IMR-90 (cell line): ENCODE measurements at regions not wholly inside any gene's neighbourhood (a gene's known extent, or its start where the extent isn't known, plus 50 kb on each side); places are given as distances from the start of the nearest gene placed in this dataset.

Source experiments
- ATAC-seq: fragments of 200-7000 bp; cut with Tn5 transposase; 2 replicates; pipeline ENCODE4 v1.9.1; 2020; ENCODE audit warnings: low read depth, mild to moderate bottlenecking, moderate library complexity
- BruUV-seq: library from RNA; stranded (reverse); fragments of 400-500 nt; replicated peaks from 2 replicates; lab custom pipeline; 2021; lab: Mats Ljungman, UMichigan
- CTCF ChIA-PET: fragments of 300-600 bp; formaldehyde crosslinking; extraction: SDS; loops from one replicate; lab custom pipeline; 2021; ENCODE audit warnings: antibody characterized with exemption; lab: Yijun Ruan, JAX
- POLR2A ChIA-PET: fragments of 300-600 bp; sonication (Branson Sonifier 250); formaldehyde crosslinking; loops from one replicate; lab custom pipeline; 2022; ENCODE audit warnings: antibody characterized with exemption; ENCODE audit not compliant: unreplicated experiment; lab: Charles Lee
- DNase-seq: peaks from one replicate; pipeline ENCODE4 v3.0.0; 2013
- H2AFZ ChIP-seq: replicated peaks from 2 replicates; pipeline ENCODE3; 2013; ENCODE audit warnings: low read length, mild to moderate bottlenecking; ENCODE audit not compliant: poor library complexity
- H2AK5ac ChIP-seq: 2 replicates; pipeline ENCODE4 v1.6.1; 2013; ENCODE audit warnings: low read depth, low read length, inconsistent platforms
- H2AK9ac ChIP-seq: replicated peaks from 2 replicates; pipeline ENCODE3; 2013; ENCODE audit warnings: mild to moderate bottlenecking, low read depth, low read length, moderate library complexity; ENCODE audit not compliant: poor library complexity
- H2BK120ac ChIP-seq: 2 replicates; pipeline ENCODE4 v1.6.1; 2013; ENCODE audit warnings: low read depth, low read length, inconsistent platforms
- H2BK15ac ChIP-seq: 3 replicates; pipeline ENCODE4 v1.6.1; 2013; ENCODE audit warnings: low read depth, low read length, inconsistent platforms
- H2BK20ac ChIP-seq: 2 replicates; pipeline ENCODE4 v1.6.1; 2013; ENCODE audit warnings: low read depth, mild to moderate bottlenecking, inconsistent platforms, low read length, moderate library complexity
- H2BK5ac ChIP-seq: 2 replicates; pipeline ENCODE4 v1.6.1; 2013; ENCODE audit warnings: mild to moderate bottlenecking, low read depth, low read length, inconsistent platforms; ENCODE audit not compliant: poor library complexity, severe bottlenecking
- H3K14ac ChIP-seq: replicated peaks from 2 replicates; pipeline ENCODE4 v1.6.1; 2013; ENCODE audit warnings: low read depth, low read length, inconsistent platforms
- H3K18ac ChIP-seq: 2 replicates; pipeline ENCODE4 v1.6.1; 2013; ENCODE audit warnings: low read depth, low read length, control low read depth
- H3K23ac ChIP-seq: 2 replicates; pipeline ENCODE4 v1.6.1; 2013; ENCODE audit warnings: low read depth, low read length, inconsistent platforms
- H3K27ac ChIP-seq: 2 replicates; pipeline ENCODE4 v1.5.1; 2013; ENCODE audit warnings: mild to moderate bottlenecking, control low read depth, low read length; ENCODE audit not compliant: insufficient read depth
- H3K27me3 ChIP-seq: 2 replicates; pipeline ENCODE4 v1.6.1; 2013; ENCODE audit warnings: low read length; ENCODE audit not compliant: control insufficient read depth, insufficient read depth
- H3K36me3 ChIP-seq: 2 replicates; pipeline ENCODE4 v1.6.1; 2013; ENCODE audit warnings: low read length, mixed read lengths; ENCODE audit not compliant: control insufficient read depth, insufficient read depth
- H3K4ac ChIP-seq: 2 replicates; pipeline ENCODE4 v1.6.1; 2013; ENCODE audit warnings: low read depth, low read length, inconsistent platforms
- H3K4me1 ChIP-seq: 2 replicates; pipeline ENCODE4 v1.6.1; 2013; ENCODE audit warnings: low read length, mixed read lengths; ENCODE audit not compliant: control insufficient read depth, insufficient read depth
- H3K4me2 ChIP-seq: 2 replicates; pipeline ENCODE4 v1.6.1; 2013; ENCODE audit warnings: low read depth, mild to moderate bottlenecking, control low read depth, low read length, moderate library complexity
- H3K4me3 ChIP-seq: 2 replicates; pipeline ENCODE4 v1.5.1; 2013; ENCODE audit warnings: low read depth, mild to moderate bottlenecking, control low read depth, low read length, moderate library complexity; ENCODE audit not compliant: insufficient read depth
- H3K56ac ChIP-seq: 2 replicates; pipeline ENCODE4 v1.6.1; 2013; ENCODE audit warnings: low read length, inconsistent platforms; ENCODE audit not compliant: insufficient read depth; ENCODE audit errors: extremely low read depth
- H3K79me1 ChIP-seq, 2 experiments: 2 replicates each; pipeline ENCODE4 v1.6.1; 2013; ENCODE audit warnings: low read length in 2 of 2, inconsistent platforms in 1 of 2, low read depth in 1 of 2
- H3K9ac ChIP-seq: 2 replicates; pipeline ENCODE4 v1.6.1; 2013; ENCODE audit warnings: low read depth, low read length, control low read depth
- H3K9me1 ChIP-seq: 2 replicates; pipeline ENCODE4 v1.6.1; 2013; ENCODE audit warnings: low read length, inconsistent platforms; ENCODE audit not compliant: insufficient read depth
- H3K9me3 ChIP-seq: 2 replicates; pipeline ENCODE4 v1.6.1; 2013; ENCODE audit warnings: low read length; ENCODE audit not compliant: control insufficient read depth, insufficient read depth
- H4K20me1 ChIP-seq: 2 replicates; pipeline ENCODE4 v1.6.1; 2013; ENCODE audit warnings: low read length, inconsistent platforms; ENCODE audit not compliant: insufficient read depth
- H4K5ac ChIP-seq: 2 replicates; pipeline ENCODE4 v1.6.1; 2013; ENCODE audit warnings: mild to moderate bottlenecking, low read depth, low read length, control low read depth
- H4K8ac ChIP-seq, 2 experiments: 2 replicates each; pipeline ENCODE4 v1.6.1; 2013; ENCODE audit warnings: low read depth in 2 of 2, low read length in 2 of 2, control low read depth in 1 of 2, inconsistent platforms in 1 of 2
- H4K91ac ChIP-seq: 2 replicates; pipeline ENCODE4 v1.6.1; 2013; ENCODE audit warnings: low read depth, low read length, inconsistent platforms; ENCODE audit not compliant: insufficient read depth
- BHLHE40 ChIP-seq: fragments of 150-350 bp; IDR thresholded peaks from 2 replicates; pipeline ENCODE4 v1.6.1; 2016; ENCODE audit warnings: mild to moderate bottlenecking, low read depth, low read length
- CEBPB ChIP-seq: IDR thresholded peaks from 2 replicates; pipeline ENCODE4 v1.6.1; 2012; ENCODE audit warnings: low read depth, low read length, improper control_type of control experiment
- CHD1 ChIP-seq: IDR thresholded peaks from 2 replicates; pipeline ENCODE4 v1.6.1; 2012; ENCODE audit warnings: low read depth, low read length, improper control_type of control experiment
- CTCF ChIP-seq: conservative IDR thresholded peaks from 2 replicates; pipeline ENCODE4 v1.5.1; 2012; ENCODE audit warnings: mild to moderate bottlenecking, low read depth, low read length, improper control_type of control experiment
- ELK1 ChIP-seq: fragments of 150-350 bp; IDR thresholded peaks from 2 replicates; pipeline ENCODE4 v1.6.1; 2016; ENCODE audit warnings: low read depth, mild to moderate bottlenecking, low read length, moderate library complexity, borderline replicate concordance
- FOS ChIP-seq: fragments of 150-350 bp; IDR thresholded peaks from 2 replicates; pipeline ENCODE4 v1.6.1; 2016; ENCODE audit warnings: low read depth, low read length
- MAFK ChIP-seq: IDR thresholded peaks from 2 replicates; pipeline ENCODE4 v1.6.1; 2012; ENCODE audit warnings: low read depth, low read length, improper control_type of control experiment
- MAZ ChIP-seq: IDR thresholded peaks from 2 replicates; pipeline ENCODE4 v1.6.1; 2012; ENCODE audit warnings: low read depth, mild to moderate bottlenecking, low read length, improper control_type of control experiment, moderate library complexity, borderline replicate concordance
- MXI1 ChIP-seq: IDR thresholded peaks from 2 replicates; pipeline ENCODE4 v1.6.1; 2012; ENCODE audit warnings: low read depth, mild to moderate bottlenecking, low read length, moderate library complexity, borderline replicate concordance
- NFE2L2 ChIP-seq: fragments of 150-350 bp; IDR thresholded peaks from 2 replicates; pipeline ENCODE4 v1.6.1; 2016; ENCODE audit warnings: low read depth, mild to moderate bottlenecking, low read length
- POLR2A ChIP-seq: IDR thresholded peaks from 2 replicates; pipeline ENCODE4 v1.6.1; 2012; ENCODE audit warnings: mild to moderate bottlenecking, low read depth, low read length
- RAD21 ChIP-seq: IDR thresholded peaks from 2 replicates; pipeline ENCODE4 v1.6.1; 2012; ENCODE audit warnings: low read length, improper control_type of control experiment
- RCOR1 ChIP-seq: IDR thresholded peaks from 2 replicates; pipeline ENCODE4 v1.6.1; 2012; ENCODE audit warnings: mild to moderate bottlenecking, low read length, improper control_type of control experiment; ENCODE audit not compliant: insufficient replicate concordance
- RFX5 ChIP-seq: IDR thresholded peaks from 2 replicates; pipeline ENCODE4 v1.8.0; 2012; ENCODE audit warnings: low read depth, mild to moderate bottlenecking, low read length, moderate library complexity
- SMC3 ChIP-seq: fragments of 150-350 bp; IDR thresholded peaks from 2 replicates; pipeline ENCODE4 v1.6.1; 2016; ENCODE audit warnings: low read depth, mild to moderate bottlenecking, antibody characterized with exemption, low read length, moderate library complexity
- USF2 ChIP-seq: fragments of 150-350 bp; IDR thresholded peaks from 2 replicates; pipeline ENCODE4 v1.6.1; 2017; ENCODE audit warnings: mild to moderate bottlenecking, antibody characterized with exemption, low read length, low read depth
- WGBS, 2 experiments: methylation state at CpG; one replicate each; pipeline versions ENCODE4 v1.1.5 to v1.1.7; 2013; ENCODE audit warnings: missing lambda C conversion rate in 2 of 2; ENCODE audit not compliant: insufficient read length in 1 of 2; ENCODE audit errors: extremely low coverage in 2 of 2; 5-methylcytosine and 5-hydroxymethylcytosine counted together
- dilution Hi-C: fragments of 300-500 bp; cut with HindIII; formaldehyde crosslinking; loops from one replicate; pipeline ENCODE4 v1.14.3; 2018; ENCODE audit warnings: low sequenced_read_pairs; ENCODE audit not compliant: unreplicated experiment
- in situ Hi-C: fragments of 300-500 bp; cut with MboI; formaldehyde crosslinking; loops from 3 replicates; pipeline ENCODE4 v1.14.3; 2019; ENCODE audit warnings: low sequenced_read_pairs, inconsistent platforms, mixed read lengths
- intact Hi-C: fragments of 100-400 bp; cut with micrococcal nuclease; formaldehyde crosslinking; loops from 2 replicates; pipeline ENCODE4 v1.10.0; 2022

- intact Hi-C loops (loop anchor here (5.0 to 10.0 kb wide), 3 partner anchors 165 to 467 kb away; partner anchors contain the start of gene IGFBP5), dilution Hi-C loops (no loop called here), in situ Hi-C loops (no loop called here)
- peak overlapping the region; percentile 97 for H4K5ac ChIP-seq
- peak overlapping the region; percentile 64 for H2AFZ ChIP-seq
- ChIA-PET POLR2A (interaction anchor here (0.6 to 1.7 kb wide), 5 partner anchors 54 to 354 kb away, joined by 3 to 7 read pairs (median 4); partner anchors contain the start of gene IGFBP5), CTCF (interaction anchor here (1.2 kb wide), 1 partner anchor 349 kb away, joined by 4 read pairs; no protein-coding TSS in a partner anchor)
- H3K4me3 ChIP-seq = no peak overlapping the region
- WGBS, 2 experiments = no CpG with 5 or more reads among the region's 1 CpG
- no peaks in the 10 kb centered on the region; the same call in none of the 2 replicates for H3K27me3 ChIP-seq
- peak overlapping the region; percentile 96 for H2BK15ac ChIP-seq
- H3K4ac ChIP-seq = peak overlapping the region; percentile 96
- no peaks in the 10 kb centered on the region for H3K9me3 ChIP-seq
- H2AK9ac ChIP-seq = peak overlapping the region; percentile 71
- TF ChIP-seq NFE2L2 = peak; percentile 84
- TF ChIP-seq FOS = peak; percentile 78
- TF ChIP-seq POLR2A = no peak
- TF ChIP-seq RCOR1 = no peak
- no peak for TF ChIP-seq USF2
- no peak for TF ChIP-seq CEBPB
- TF ChIP-seq CTCF = no peak
- TF ChIP-seq MXI1 = no peak
- TF ChIP-seq RAD21 = no peak
- TF ChIP-seq CHD1 = no peak
- TF ChIP-seq BHLHE40 = 0 out of 2 replicates have a peak, but pooled peaks have one; percentile 20
- peak; percentile 69 for TF ChIP-seq MAZ
- TF ChIP-seq RFX5 = no peak
- no peak for TF ChIP-seq ELK1
- 0 out of 2 replicates have a peak, but pooled peaks have one; percentile 15 for TF ChIP-seq MAFK
- TF ChIP-seq SMC3 = no peak
- peak overlapping the region; percentile 67 for H2BK5ac ChIP-seq
- no TSS peak for BruUV-seq
- H3K14ac ChIP-seq = peak overlapping the region; percentile 87
- H3K4me2 ChIP-seq = peak overlapping the region; percentile 33
- H3K9me1 ChIP-seq = peaks cover 19% of the 10 kb centered on the region
- peak; percentile 69 for ATAC-seq
- H2BK20ac ChIP-seq = peak overlapping the region; percentile 99
- peak overlapping the region; percentile 99 for H3K18ac ChIP-seq
- H3K9ac ChIP-seq = peak overlapping the region; percentile 19; the same call in 1 of the 2 replicates
- no peaks in the 10 kb centered on the region for H3K79me1 ChIP-seq
- H2BK120ac ChIP-seq = peak overlapping the region; percentile 97
- peaks cover 27% of the 10 kb centered on the region for H3K4me1 ChIP-seq
- peak overlapping the region; percentile 54 to 77 for H4K8ac ChIP-seq
- peak overlapping the region; percentile 85 for H2AK5ac ChIP-seq
- peak overlapping the region; percentile 65 for H3K56ac ChIP-seq
- peak overlapping the region; percentile 92 for H4K91ac ChIP-seq
- H3K36me3 ChIP-seq = no peaks in the 10 kb centered on the region
- no peaks in the 10 kb centered on the region for H4K20me1 ChIP-seq
- peak; percentile 85 for DNase-seq
- peak overlapping the region; percentile 91 for H3K27ac ChIP-seq
- peak overlapping the region; percentile 83 for H3K23ac ChIP-seq
Measured at GRCh38 chr2:217047631-217048030, 187.8 kb upstream of the TNP1 start.
